ENCODE measurements at regions not wholly inside any gene's neighbourhood (a gene's known extent, or its start where the extent isn't known, plus 50 kb on each side); places are given as distances from the start of the nearest gene placed in this dataset.

- no peak overlapping the region for H3K4me3 ChIP-seq
- H3K36me3 ChIP-seq = no peaks in the 10 kb centered on the region
- H3K4me1 ChIP-seq (ENCODE audit: insufficient read depth) = no peaks in the 10 kb centered on the region
- no peak for TF ChIP-seq POLR2A (IDR thresholded peaks at IDR 0.05)
- TF ChIP-seq, protein P1, sequence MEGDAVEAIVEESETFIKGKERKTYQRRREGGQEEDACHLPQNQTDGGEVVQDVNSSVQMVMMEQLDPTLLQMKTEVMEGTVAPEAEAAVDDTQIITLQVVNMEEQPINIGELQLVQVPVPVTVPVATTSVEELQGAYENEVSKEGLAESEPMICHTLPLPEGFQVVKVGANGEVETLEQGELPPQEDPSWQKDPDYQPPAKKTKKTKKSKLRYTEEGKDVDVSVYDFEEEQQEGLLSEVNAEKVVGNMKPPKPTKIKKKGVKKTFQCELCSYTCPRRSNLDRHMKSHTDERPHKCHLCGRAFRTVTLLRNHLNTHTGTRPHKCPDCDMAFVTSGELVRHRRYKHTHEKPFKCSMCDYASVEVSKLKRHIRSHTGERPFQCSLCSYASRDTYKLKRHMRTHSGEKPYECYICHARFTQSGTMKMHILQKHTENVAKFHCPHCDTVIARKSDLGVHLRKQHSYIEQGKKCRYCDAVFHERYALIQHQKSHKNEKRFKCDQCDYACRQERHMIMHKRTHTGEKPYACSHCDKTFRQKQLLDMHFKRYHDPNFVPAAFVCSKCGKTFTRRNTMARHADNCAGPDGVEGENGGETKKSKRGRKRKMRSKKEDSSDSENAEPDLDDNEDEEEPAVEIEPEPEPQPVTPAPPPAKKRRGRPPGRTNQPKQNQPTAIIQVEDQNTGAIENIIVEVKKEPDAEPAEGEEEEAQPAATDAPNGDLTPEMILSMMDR (IDR thresholded peaks at IDR 0.05) = no peak
- no peak for TF ChIP-seq EP300 (IDR thresholded peaks at IDR 0.05)
- H3K27me3 ChIP-seq = no peaks in the 10 kb centered on the region
- 60 to 80% (median 76%) methylated on average over 1 of the region's 1 CpG for WGBS, 3 donors
- no peaks in the 10 kb centered on the region for H3K9me3 ChIP-seq
- intact Hi-C loops (cut with DNase I) = no loop called here
- DNase-seq = no peak
- H3K27ac ChIP-seq = no peak overlapping the region
These were observed 357.8 kb upstream of the LARGE1 start for GRCh38 chr22:34278121-34278520.

GRCh38 chr22:34281738-34282137 is 361.5 kb upstream of the LARGE1 start:
- no peak for DNase-seq
- 15 to 38% (median 18%) methylated on average over 3 of the region's 3 CpGs for WGBS, 3 donors

DNA sequence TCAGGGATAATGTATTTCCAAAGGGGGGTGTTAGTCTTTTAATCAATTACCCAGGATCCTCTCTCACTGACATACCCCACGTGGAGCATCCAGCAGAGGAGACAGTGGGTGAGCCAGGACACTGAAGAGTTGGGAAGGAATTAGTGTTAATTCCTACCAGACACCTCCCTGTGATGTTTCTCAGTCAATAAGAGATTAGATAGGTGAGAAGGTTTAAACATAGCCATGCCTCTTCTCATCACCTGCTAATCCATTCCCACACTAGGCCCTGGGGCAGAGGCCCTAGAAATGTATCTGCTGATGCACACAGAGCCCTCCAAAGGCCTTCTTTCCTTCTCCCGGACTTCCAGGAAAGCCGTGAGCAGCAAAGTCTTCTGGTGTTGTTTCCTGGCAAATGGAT is 363.6 kb upstream of the LARGE1 start:
- intact Hi-C loops (cut with DNase I) = no loop called here
- TF ChIP-seq POLR2A (IDR thresholded peaks at IDR 0.05) = no peak
- TF ChIP-seq, protein P1 (IDR thresholded peaks at IDR 0.05) = no peak
- Histone ChIP-seq H3K36me3 (no peaks in the 10 kb centered on the region), H3K27me3 (no peaks in the 10 kb centered on the region), H3K9me3 (no peaks in the 10 kb centered on the region), H3K27ac (no peak overlapping the region), H3K4me3 (no peak overlapping the region), H3K4me1 (ENCODE audit: insufficient read depth) (no peaks in the 10 kb centered on the region)
- 61 to 74% (median 62%) methylated on average over 3 of the region's 3 CpGs for WGBS, 3 donors
- no peak for DNase-seq

More at GRCh38 chr22:34281738-34282137, 361.5 kb upstream of the LARGE1 start:
- Histone ChIP-seq H3K27ac (no peak overlapping the region), H3K4me1 (ENCODE audit: insufficient read depth) (no peaks in the 10 kb centered on the region), H3K4me3 (no peak overlapping the region), H3K9me3 (no peaks in the 10 kb centered on the region), H3K27me3 (no peaks in the 10 kb centered on the region), H3K36me3 (no peaks in the 10 kb centered on the region)
- intact Hi-C loops (cut with DNase I) = no loop called here
- TF ChIP-seq POLR2A (IDR thresholded peaks at IDR 0.05) = no peak
- TF ChIP-seq, protein P1 (IDR thresholded peaks at IDR 0.05) = no peak
- no peak for TF ChIP-seq EP300 (IDR thresholded peaks at IDR 0.05)

DNA sequence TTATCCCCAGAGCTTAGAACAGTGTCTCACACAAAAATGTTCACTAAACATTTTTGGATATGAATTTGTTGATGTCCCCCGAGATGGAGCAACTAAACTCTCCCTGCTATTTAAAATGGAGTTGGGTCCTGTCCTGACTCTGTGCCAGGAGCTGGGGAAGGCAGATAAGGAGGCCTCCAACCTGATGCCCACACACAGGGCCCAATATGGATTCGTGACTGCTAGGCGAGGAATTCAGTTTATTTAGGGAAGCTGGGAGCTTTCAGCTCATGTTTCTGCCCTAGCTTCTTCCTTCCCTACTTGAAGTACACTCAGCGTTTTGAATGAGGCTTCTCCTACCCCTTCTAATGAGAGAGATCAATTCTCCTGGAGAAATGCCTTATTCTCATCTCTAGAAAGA is 373.0 kb upstream of the LARGE1 start:
- intact Hi-C loops (cut with DNase I) = no loop called here
- 48 to 56% (median 48%) methylated on average over 4 of the region's 4 CpGs for WGBS, 3 donors
- Histone ChIP-seq H3K4me1 (ENCODE audit: insufficient read depth) (no peaks in the 10 kb centered on the region), H3K4me3 (no peak overlapping the region), H3K36me3 (no peaks in the 10 kb centered on the region), H3K9me3 (no peaks in the 10 kb centered on the region), H3K27me3 (no peaks in the 10 kb centered on the region), H3K27ac (no peak overlapping the region)
- TF ChIP-seq POLR2A (IDR thresholded peaks at IDR 0.05) (no peak), EP300 (IDR thresholded peaks at IDR 0.05) (no peak)
- TF ChIP-seq, protein P1 (IDR thresholded peaks at IDR 0.05) = no peak
- DNase-seq = no peak

GRCh38 chr22:34294476-34294875 is 374.2 kb upstream of the LARGE1 start:
- no peaks in the 10 kb centered on the region for H3K27me3 ChIP-seq
- TF ChIP-seq POLR2A (IDR thresholded peaks at IDR 0.05) = no peak
- 61 to 69% (median 68%) methylated on average over 5 of the region's 5 CpGs for WGBS, 3 donors

More at GRCh38 chr22:34294476-34294875, 374.2 kb upstream of the LARGE1 start:
- intact Hi-C loops (cut with DNase I) = no loop called here
- H3K9me3 ChIP-seq = no peaks in the 10 kb centered on the region
- H3K4me3 ChIP-seq = no peak overlapping the region
- H3K4me1 ChIP-seq (ENCODE audit: insufficient read depth) = no peaks in the 10 kb centered on the region
- H3K27ac ChIP-seq = no peak overlapping the region
- DNase-seq = no peak
- no peaks in the 10 kb centered on the region for H3K36me3 ChIP-seq

Data from ovary (tissue), 7 donors.